Ascending aorta (tissue), 2 donors: ENCODE measurements at regions not wholly inside any gene's neighbourhood (a gene's known extent, or its start where the extent isn't known, plus 50 kb on each side); places are given as distances from the start of the nearest gene placed in this dataset.

Source experiments
- DNase-seq, 2 donors: peaks; one replicate each; pipeline ENCODE4 v3.0.0-alpha.2; 2019; ENCODE audit warnings: low spot score in 2 of 2
- H3K27ac ChIP-seq, 2 donors: fragments of 200-600 bp; sonication (generic); one replicate each; pipeline ENCODE4 v1.5.1; 2016 to 2017; ENCODE audit warnings: mild to moderate bottlenecking in 1 of 2
- H3K27me3 ChIP-seq: fragments of 200-600 bp; sonication (generic); one replicate; pipeline ENCODE4 v1.5.1; 2017
- H3K36me3 ChIP-seq, 2 donors: fragments of 200-600 bp; sonication (generic); one replicate each; pipeline ENCODE4 v1.5.1; 2016
- H3K4me1 ChIP-seq, 2 donors: fragments of 200-600 bp; sonication (generic); one replicate each; pipeline ENCODE4 v1.5.1; 2016 to 2017; ENCODE audit warnings: mild to moderate bottlenecking in 1 of 2
- H3K4me3 ChIP-seq, 2 donors: fragments of 200-600 bp; sonication (generic); one replicate each; pipeline ENCODE4 v1.5.1; 2016 to 2017; ENCODE audit warnings: mild to moderate bottlenecking in 1 of 2
- H3K9me3 ChIP-seq, 2 donors: fragments of 200-600 bp; sonication (generic); one replicate each; pipeline ENCODE4 v1.5.1; 2016
- intact Hi-C: fragments of 100-400 bp; cut with DNase I; formaldehyde crosslinking; loops from one replicate; pipeline ENCODE4 v1.15.1; 2023
- TF ChIP-seq, protein P1 (sequence below), 3 experiments: fragments of 200-600 bp in 2 of 3; fragments of 450-650 bp in 1 of 3; sonication (generic) in 2 of 3; IDR thresholded peaks; one replicate each; pipeline ENCODE4 v1.5.1; 2016 to 2019; ENCODE audit warnings: antibody characterized with exemption in 3 of 3, mild to moderate bottlenecking in 1 of 3, moderate library complexity in 1 of 3

DNA sequence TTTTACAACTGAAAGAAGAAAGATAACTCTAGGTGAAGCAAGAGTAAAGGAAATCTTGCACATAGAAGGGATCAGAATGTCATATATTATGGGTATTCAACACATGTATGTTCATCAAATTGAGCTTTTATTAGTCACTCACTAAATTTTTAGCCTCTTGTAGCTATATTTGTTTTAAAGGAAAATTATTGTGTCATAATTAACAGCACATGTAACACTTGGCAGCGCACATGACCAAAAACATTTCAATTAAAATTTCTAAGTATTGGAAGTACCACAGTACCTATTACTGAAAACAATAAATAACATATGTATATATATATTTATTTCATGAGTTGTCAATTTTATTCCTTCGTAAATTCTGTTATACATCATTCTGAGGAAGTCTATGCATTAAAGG, 2800.4 kb downstream of the PCDH9 start:
- Histone ChIP-seq H3K36me3 (no peaks in the 10 kb centered on the region), H3K4me1 (no peaks in the 10 kb centered on the region), H3K9me3 (no peaks in the 10 kb centered on the region), H3K27ac (no peak overlapping the region), H3K4me3 (no peak overlapping the region), H3K27me3 (no peaks in the 10 kb centered on the region)
- DNase-seq = no peak
- intact Hi-C loops = no loop called here
- TF ChIP-seq, protein P1, sequence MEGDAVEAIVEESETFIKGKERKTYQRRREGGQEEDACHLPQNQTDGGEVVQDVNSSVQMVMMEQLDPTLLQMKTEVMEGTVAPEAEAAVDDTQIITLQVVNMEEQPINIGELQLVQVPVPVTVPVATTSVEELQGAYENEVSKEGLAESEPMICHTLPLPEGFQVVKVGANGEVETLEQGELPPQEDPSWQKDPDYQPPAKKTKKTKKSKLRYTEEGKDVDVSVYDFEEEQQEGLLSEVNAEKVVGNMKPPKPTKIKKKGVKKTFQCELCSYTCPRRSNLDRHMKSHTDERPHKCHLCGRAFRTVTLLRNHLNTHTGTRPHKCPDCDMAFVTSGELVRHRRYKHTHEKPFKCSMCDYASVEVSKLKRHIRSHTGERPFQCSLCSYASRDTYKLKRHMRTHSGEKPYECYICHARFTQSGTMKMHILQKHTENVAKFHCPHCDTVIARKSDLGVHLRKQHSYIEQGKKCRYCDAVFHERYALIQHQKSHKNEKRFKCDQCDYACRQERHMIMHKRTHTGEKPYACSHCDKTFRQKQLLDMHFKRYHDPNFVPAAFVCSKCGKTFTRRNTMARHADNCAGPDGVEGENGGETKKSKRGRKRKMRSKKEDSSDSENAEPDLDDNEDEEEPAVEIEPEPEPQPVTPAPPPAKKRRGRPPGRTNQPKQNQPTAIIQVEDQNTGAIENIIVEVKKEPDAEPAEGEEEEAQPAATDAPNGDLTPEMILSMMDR (IDR thresholded peaks at IDR 0.05) = no peak

DNA sequence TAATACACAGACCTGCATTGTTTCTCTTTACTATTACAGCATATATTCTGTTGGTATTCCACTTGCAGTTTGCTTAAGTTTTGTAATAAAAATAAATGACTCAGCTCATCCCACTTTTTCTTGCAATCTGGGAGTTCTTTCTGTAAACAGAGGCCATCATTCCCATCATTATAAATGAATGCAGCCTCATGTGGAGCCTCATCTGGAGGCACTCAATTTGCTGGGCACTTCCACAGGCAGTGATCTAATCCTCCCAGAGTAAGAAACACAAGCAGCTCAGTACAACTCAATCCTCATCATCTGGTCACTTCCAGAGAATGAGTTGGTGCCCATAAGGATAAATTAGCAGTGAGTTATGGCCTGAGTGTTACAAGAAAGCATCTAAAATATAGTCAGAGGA, 2801.9 kb downstream of the PCDH9 start:
- DNase-seq = no peak
- no peaks in the 10 kb centered on the region for H3K27me3 ChIP-seq
- H3K4me1 ChIP-seq = no peaks in the 10 kb centered on the region
- TF ChIP-seq, protein P1 (IDR thresholded peaks at IDR 0.05) = no peak
- H3K4me3 ChIP-seq = no peak overlapping the region
- no peaks in the 10 kb centered on the region for H3K36me3 ChIP-seq
- no peak overlapping the region for H3K27ac ChIP-seq
- intact Hi-C loops = no loop called here
- no peaks in the 10 kb centered on the region for H3K9me3 ChIP-seq

DNA sequence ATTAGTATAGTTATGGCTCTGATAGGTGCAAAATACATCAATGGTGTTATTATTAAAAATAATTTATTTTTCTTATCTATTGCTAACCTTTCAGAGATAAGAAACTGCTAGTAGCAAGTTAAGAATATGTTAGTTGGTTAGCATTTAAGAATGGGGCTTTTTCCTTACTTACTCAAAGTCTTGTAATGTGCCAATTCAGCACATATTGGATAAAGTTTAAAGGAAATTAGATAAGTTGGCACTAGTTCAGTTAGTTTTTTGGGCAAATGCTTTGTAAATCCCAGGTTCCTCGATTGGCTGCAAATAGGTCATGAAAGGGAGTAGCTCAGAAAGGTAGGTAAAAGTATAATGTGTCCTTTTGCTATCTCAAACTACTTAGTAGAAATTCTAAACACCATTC, 2806.7 kb downstream of the PCDH9 start:
- intact Hi-C loops = no loop called here
- no peaks in the 10 kb centered on the region for H3K36me3 ChIP-seq
- H3K4me3 ChIP-seq = no peak overlapping the region
- no peak for DNase-seq
- no peaks in the 10 kb centered on the region for H3K9me3 ChIP-seq
- no peak overlapping the region for H3K27ac ChIP-seq
- no peaks in the 10 kb centered on the region for H3K27me3 ChIP-seq
- H3K4me1 ChIP-seq = no peaks in the 10 kb centered on the region
- TF ChIP-seq, protein P1 (IDR thresholded peaks at IDR 0.05) = no peak

DNA sequence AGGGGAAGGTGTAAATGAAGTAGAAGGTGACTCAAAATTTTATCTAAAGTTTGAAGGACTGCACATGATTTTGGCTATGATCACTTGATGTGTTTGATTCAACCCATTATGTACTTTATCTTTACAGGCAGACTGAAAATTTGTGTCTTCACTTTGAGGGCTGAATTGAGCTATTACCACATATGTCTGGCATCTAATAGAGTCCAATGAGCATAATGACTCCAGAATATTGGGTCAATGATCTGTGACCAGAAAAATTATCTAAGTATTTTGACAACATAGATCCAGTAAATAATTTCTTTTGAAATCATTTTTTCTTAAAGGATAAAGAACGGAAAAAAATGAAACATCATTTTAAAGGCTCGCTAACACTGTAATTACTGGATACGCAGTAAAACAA, 2810.0 kb downstream of the PCDH9 start:
- TF ChIP-seq, protein P1 (IDR thresholded peaks at IDR 0.05) = no peak
- Histone ChIP-seq H3K4me3 (no peak overlapping the region), H3K36me3 (no peaks in the 10 kb centered on the region), H3K27ac (no peak overlapping the region), H3K27me3 (no peaks in the 10 kb centered on the region), H3K9me3 (no peaks in the 10 kb centered on the region), H3K4me1 (no peaks in the 10 kb centered on the region)
- intact Hi-C loops = no loop called here
- DNase-seq = no peak

DNA sequence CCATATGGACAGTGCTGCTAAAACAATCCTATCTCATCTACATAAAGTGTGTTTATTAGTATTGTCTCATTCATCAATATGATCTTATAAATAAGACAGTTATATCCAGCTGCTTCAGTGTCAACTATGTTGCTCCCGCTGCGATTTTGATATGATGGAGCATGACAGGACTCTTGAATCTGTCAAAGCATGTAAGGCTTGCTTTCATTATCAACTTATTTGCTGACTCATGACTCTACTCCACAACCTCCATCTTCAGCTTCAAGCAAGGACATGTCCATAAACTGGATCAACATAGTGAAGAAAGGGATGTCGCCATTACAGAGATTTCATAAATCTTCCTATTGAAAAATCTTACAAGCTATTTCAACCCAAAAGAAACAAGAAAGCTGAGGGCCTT, 2812.6 kb downstream of the PCDH9 start:
- no peaks in the 10 kb centered on the region for H3K36me3 ChIP-seq
- no peaks in the 10 kb centered on the region for H3K27me3 ChIP-seq
- no peaks in the 10 kb centered on the region for H3K4me1 ChIP-seq
- TF ChIP-seq, protein P1 (IDR thresholded peaks at IDR 0.05) = no peak
- H3K4me3 ChIP-seq = no peak overlapping the region
- DNase-seq = no peak
- no peaks in the 10 kb centered on the region for H3K9me3 ChIP-seq
- intact Hi-C loops = no loop called here
- H3K27ac ChIP-seq = no peak overlapping the region

DNA sequence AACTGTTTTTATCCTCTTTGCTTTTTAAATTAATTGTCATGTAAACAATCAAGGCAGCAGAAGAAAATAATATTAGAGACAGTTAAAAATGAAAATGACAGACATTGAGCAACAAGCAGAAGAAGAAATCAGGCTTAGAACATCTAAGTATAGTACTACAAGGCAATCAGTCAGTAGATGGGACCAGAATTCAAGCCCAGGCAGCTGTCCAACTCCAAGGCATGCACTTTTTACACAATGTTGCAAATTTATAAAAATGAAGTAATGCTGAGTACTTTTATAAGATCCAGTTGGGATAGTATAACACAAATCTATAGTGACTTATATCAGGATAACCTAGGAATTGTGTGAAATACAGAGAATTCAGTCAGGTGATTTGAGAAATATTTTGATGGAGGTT, 2815.8 kb downstream of the PCDH9 start:
- Histone ChIP-seq H3K27ac (no peak overlapping the region), H3K4me3 (no peak overlapping the region), H3K9me3 (no peaks in the 10 kb centered on the region), H3K36me3 (no peaks in the 10 kb centered on the region), H3K4me1 (no peaks in the 10 kb centered on the region), H3K27me3 (no peaks in the 10 kb centered on the region)
- TF ChIP-seq, protein P1 (IDR thresholded peaks at IDR 0.05) = no peak
- intact Hi-C loops = no loop called here
- no peak for DNase-seq
